GM21576 (cell line): ENCODE measurements at regions not wholly inside any gene's neighbourhood (a gene's known extent, or its start where the extent isn't known, plus 50 kb on each side); places are given as distances from the start of the nearest gene placed in this dataset.
"Not testable (repeated sequence)": the region's sequence is repeated elsewhere in the genome, so short reads cannot be mapped to it uniquely, and the experiment has no call there.

Experiments used
- ATAC-seq: cut with Tn5 transposase; IDR thresholded peaks from one replicate; pipeline ENCODE4 v1.9.1; 2021; ENCODE audit warnings: mild to moderate bottlenecking, moderate library complexity; ENCODE audit not compliant: unreplicated experiment

- not testable (repeated sequence) for ATAC-seq
Measured at GRCh38 chr13:48883786-48884185, 91.9 kb upstream of the FNDC3A start.

- no peak for ATAC-seq
Measured at GRCh38 chr13:48885027-48885395, 90.7 kb upstream of the FNDC3A start.

GRCh38 chr13:48888613-48889012 is 87.1 kb upstream of the FNDC3A start:
- ATAC-seq, result no peak

GRCh38 chr13:48890391-48890790 is 85.3 kb upstream of the FNDC3A start:
- ATAC-seq, result no peak

- no peak for ATAC-seq
Measured at GRCh38 chr13:48891586-48891985, 84.1 kb upstream of the FNDC3A start.

- peak; percentile 90 for ATAC-seq
Measured at GRCh38 chr13:48892053-48892687, 83.5 kb upstream of the FNDC3A start.

GRCh38 chr13:48892688-48893075 is 83.0 kb upstream of the FNDC3A start:
- no peak for ATAC-seq

GRCh38 chr13:48896312-48896711 is 79.4 kb upstream of the FNDC3A start:
- ATAC-seq, result no peak

- ATAC-seq, result no peak
Measured at GRCh38 chr13:48901781-48902180, 73.9 kb upstream of the FNDC3A start.

- no peak for ATAC-seq
Measured at GRCh38 chr13:48902368-48902767, 73.3 kb upstream of the FNDC3A start.

GRCh38 chr13:48904668-48905290 is 70.9 kb upstream of the FNDC3A start:
- no peak for ATAC-seq

- ATAC-seq, result no peak
Measured at GRCh38 chr13:48906200-48906599, 69.5 kb upstream of the FNDC3A start.

- no peak for ATAC-seq
Measured at GRCh38 chr13:48908381-48909055, 67.2 kb upstream of the FNDC3A start.

GRCh38 chr13:48909056-48909389 is 66.7 kb upstream of the FNDC3A start:
- ATAC-seq, result no peak

- ATAC-seq, result no peak
Measured at GRCh38 chr13:48910686-48911085, 65.0 kb upstream of the FNDC3A start.

GRCh38 chr13:48919751-48920150 is 56.0 kb upstream of the FNDC3A start:
- ATAC-seq, result no peak

- no peak for ATAC-seq
Measured at GRCh38 chr13:48920730-48921129, 55.0 kb upstream of the FNDC3A start.

- no peak for ATAC-seq
Measured at GRCh38 chr13:48923376-48923775, 52.3 kb upstream of the FNDC3A start.

GRCh38 chr13:48925001-48925400 is 50.7 kb upstream of the FNDC3A start:
- ATAC-seq, result no peak
